H1 (cell line): ENCODE measurements at regions not wholly inside any gene's neighbourhood (a gene's known extent, or its start where the extent isn't known, plus 50 kb on each side); places are given as distances from the start of the nearest gene placed in this dataset.

Experiments
- CTCF ChIA-PET: fragments of 300-600 bp; sonication (Branson Sonifier 250); formaldehyde crosslinking; loops from one replicate; lab custom pipeline; 2021; ENCODE audit not compliant: partially characterized antibody; lab: Charles Lee
- POLR2A ChIA-PET: fragments of 300-600 bp; sonication (Branson Sonifier 250); formaldehyde crosslinking; loops from one replicate; lab custom pipeline; 2021; ENCODE audit warnings: inconsistent platforms; ENCODE audit not compliant: partially characterized antibody; lab: Charles Lee
- DNase-seq, 2 experiments: peaks; one replicate each; pipeline versions ENCODE4 v3.0.0 to v3.0.0-alpha.2; 2010 to 2022; ENCODE audit warnings: low spot score in 2 of 2, low read depth in 1 of 2, mixed read lengths in 1 of 2
- FAIRE-seq: peaks from 2 replicates; lab custom pipeline; 2011; peaks lifted over from hg19 to GRCh38; lab: Jason Lieb, UNC
- H2AFZ ChIP-seq: 2 replicates; pipeline ENCODE4 v1.8.1; 2012; ENCODE audit warnings: low read length, inconsistent platforms
- H2AK5ac ChIP-seq: 2 replicates; pipeline ENCODE4 v1.6.1; 2013; ENCODE audit warnings: low read depth, low read length
- H2BK120ac ChIP-seq: replicated peaks from 2 replicates; pipeline ENCODE3; 2013; ENCODE audit warnings: low read depth, low read length, inconsistent platforms
- H2BK12ac ChIP-seq: 2 replicates; pipeline ENCODE4 v1.6.1; 2013; ENCODE audit warnings: low read depth, low read length
- H2BK15ac ChIP-seq: 2 replicates; pipeline ENCODE4 v1.6.1; 2013; ENCODE audit warnings: low read length
- H2BK20ac ChIP-seq: 2 replicates; pipeline ENCODE4 v1.6.1; 2013; ENCODE audit warnings: low read length
- H2BK5ac ChIP-seq: 2 replicates; pipeline ENCODE4 v1.6.1; 2013; ENCODE audit warnings: low read depth, low read length
- H3K14ac ChIP-seq: 2 replicates; pipeline ENCODE4 v1.6.1; 2013; ENCODE audit warnings: inconsistent platforms; ENCODE audit not compliant: insufficient read length
- H3K18ac ChIP-seq: 2 replicates; pipeline ENCODE4 v1.6.1; 2013; ENCODE audit warnings: low read length; ENCODE audit errors: extremely low read depth
- H3K23ac ChIP-seq: 2 replicates; pipeline ENCODE4 v1.6.1; 2013; ENCODE audit warnings: inconsistent platforms; ENCODE audit not compliant: insufficient read length
- H3K23me2 ChIP-seq: 2 replicates; pipeline ENCODE4 v1.6.1; 2013; ENCODE audit warnings: low read depth, low read length
- H3K27ac ChIP-seq: 2 replicates; pipeline ENCODE4 v1.6.1; 2011; ENCODE audit warnings: low read depth, low read length, inconsistent platforms
- H3K27me3 ChIP-seq, 4 experiments: replicated peaks in 1 of 4; 1 replicate in 1 of 4; 2 replicates in 3 of 4; pipeline versions ENCODE4 v1.6.1 to v1.8.1; 2011 to 2013; ENCODE audit warnings: low read length in 3 of 4, mild to moderate bottlenecking in 3 of 4, inconsistent platforms in 2 of 4, mixed read lengths in 2 of 4, moderate library complexity in 1 of 4; ENCODE audit not compliant: control insufficient read depth in 3 of 4, insufficient read depth in 3 of 4; ENCODE audit errors: extremely low read depth in 1 of 4
- H3K36me3 ChIP-seq, 4 experiments: 2 replicates each; pipeline versions ENCODE4 v1.6.1 to v1.8.1; 2011 to 2013; ENCODE audit warnings: mild to moderate bottlenecking in 4 of 4, low read length in 3 of 4, moderate library complexity in 2 of 4, control low read depth in 1 of 4, inconsistent platforms in 1 of 4; ENCODE audit not compliant: insufficient read depth in 4 of 4, control insufficient read depth in 2 of 4
- H3K4ac ChIP-seq: replicated peaks from 2 replicates; pipeline ENCODE3; 2013; ENCODE audit warnings: low read length, low read depth, mixed read lengths, inconsistent platforms; ENCODE audit not compliant: insufficient read length
- H3K4me1 ChIP-seq, 4 experiments: replicated peaks in 1 of 4; 1 replicate in 1 of 4; 2 replicates in 3 of 4; pipeline versions ENCODE4 v1.6.1 to v1.8.1; 2011 to 2013; ENCODE audit warnings: low read length in 3 of 4, inconsistent platforms in 2 of 4, mixed read lengths in 1 of 4; ENCODE audit not compliant: insufficient read depth in 4 of 4, control insufficient read depth in 3 of 4
- H3K4me2 ChIP-seq, 2 experiments: 2 replicates each; pipeline versions ENCODE4 v1.6.1 to v1.8.1; 2011 to 2013; ENCODE audit warnings: low read depth in 2 of 2, low read length in 2 of 2, control low read depth in 1 of 2, inconsistent platforms in 1 of 2, mild to moderate bottlenecking in 1 of 2; ENCODE audit not compliant: insufficient read depth in 1 of 2
- H3K4me3 ChIP-seq, 4 experiments: fragments of 200-600, 300-600 bp in 1 of 4; sonication (generic), shearing (Covaris generic), sonication (Bioruptor Twin) in 1 of 4; 2 replicates each; pipeline versions ENCODE4 v1.5.1 to v1.8.1; 2011 to 2016; ENCODE audit warnings: low read length in 4 of 4, low read depth in 3 of 4, control low read depth in 2 of 4, inconsistent platforms in 2 of 4, mild to moderate bottlenecking in 2 of 4, mixed read lengths in 1 of 4, moderate library complexity in 1 of 4; ENCODE audit not compliant: insufficient read depth in 2 of 4; ENCODE audit errors: extremely low read depth in 1 of 4
- H3K56ac ChIP-seq: replicated peaks from 2 replicates; pipeline ENCODE3; 2013; ENCODE audit warnings: low read depth, mild to moderate bottlenecking, mixed read lengths, low read length, inconsistent platforms; ENCODE audit not compliant: insufficient read length
- H3K79me1 ChIP-seq: 2 replicates; pipeline ENCODE4 v1.6.1; 2013; ENCODE audit warnings: low read depth, low read length, control low read depth
- H3K79me2 ChIP-seq, 2 experiments: 2 replicates each; pipeline versions ENCODE4 v1.6.1 to v1.8.1; 2012 to 2013; ENCODE audit warnings: low read length in 2 of 2, mild to moderate bottlenecking in 2 of 2, inconsistent platforms in 1 of 2; ENCODE audit not compliant: insufficient read depth in 2 of 2, control insufficient read depth in 1 of 2
- H3K9ac ChIP-seq, 4 experiments: replicated peaks in 1 of 4; 1 replicate in 1 of 4; 2 replicates in 3 of 4; pipeline versions ENCODE4 v1.6.1 to v1.8.1; 2011 to 2013; ENCODE audit warnings: low read depth in 3 of 4, low read length in 3 of 4, control low read depth in 2 of 4, mild to moderate bottlenecking in 2 of 4, moderate library complexity in 2 of 4, inconsistent platforms in 1 of 4; ENCODE audit errors: extremely low read depth in 1 of 4
- H3K9me3 ChIP-seq, 2 experiments: 2 replicates each; pipeline versions ENCODE4 v1.6.1 to v1.8.1; 2012 to 2013; ENCODE audit warnings: mild to moderate bottlenecking in 2 of 2, moderate library complexity in 2 of 2, control low read depth in 1 of 2, inconsistent platforms in 1 of 2, low read depth in 1 of 2, low read length in 1 of 2, mixed read lengths in 1 of 2; ENCODE audit not compliant: insufficient read depth in 2 of 2
- H4K20me1 ChIP-seq, 2 experiments: replicated peaks in 1 of 2; 2 replicates each; pipeline versions ENCODE3 to v1.8.1; 2011 to 2013; ENCODE audit warnings: inconsistent platforms in 2 of 2, low read length in 2 of 2, mild to moderate bottlenecking in 1 of 2; ENCODE audit not compliant: insufficient read depth in 2 of 2, control insufficient read depth in 1 of 2
- H4K5ac ChIP-seq: 2 replicates; pipeline ENCODE4 v1.6.1; 2013; ENCODE audit warnings: low read length, low read depth, mixed read lengths, inconsistent platforms; ENCODE audit not compliant: insufficient read length
- H4K8ac ChIP-seq: 2 replicates; pipeline ENCODE4 v1.8.0; 2013; ENCODE audit warnings: mild to moderate bottlenecking, moderate library complexity, low read length, inconsistent platforms; ENCODE audit not compliant: insufficient read depth; ENCODE audit errors: extremely low read depth
- H4K91ac ChIP-seq: replicated peaks from 2 replicates; pipeline ENCODE3; 2013; ENCODE audit warnings: low read length, mixed read lengths, inconsistent platforms; ENCODE audit not compliant: insufficient read length
- BCL11A ChIP-seq, 2 experiments: IDR thresholded peaks; one replicate each; pipeline ENCODE4 v1.6.1; 2011; ENCODE audit warnings: low read depth in 2 of 2, low read length in 2 of 2, mild to moderate bottlenecking in 2 of 2
- BRCA1 ChIP-seq: IDR thresholded peaks from 2 replicates; pipeline ENCODE4 v1.6.1; 2012; ENCODE audit warnings: low read depth, low read length, improper control_type of control experiment
- HDAC6 ChIP-seq: IDR thresholded peaks from one replicate; pipeline ENCODE4 v1.7.1; 2012; ENCODE audit warnings: low read depth, mild to moderate bottlenecking, inconsistent platforms, low read length, moderate library complexity
- JUND ChIP-seq: IDR thresholded peaks from 2 replicates; pipeline ENCODE4 v1.6.1; 2011; ENCODE audit warnings: mild to moderate bottlenecking, improper control_type of control experiment, low read length
- KDM1A ChIP-seq: fragments of 200-600, 300-600 bp; sonication (generic); IDR thresholded peaks from 2 replicates; pipeline ENCODE4 v1.7.1; 2016; ENCODE audit warnings: mild to moderate bottlenecking, low read length, borderline replicate concordance
- POLR2AphosphoS5 ChIP-seq: IDR thresholded peaks from 2 replicates; pipeline ENCODE4 v1.6.1; 2011; ENCODE audit warnings: low read depth, low read length
- SAP30 ChIP-seq: fragments of 300-600 bp; sonication (generic); IDR thresholded peaks from 2 replicates; pipeline ENCODE4 v1.7.1; 2012; ENCODE audit warnings: low read length, moderate library complexity, mild to moderate bottlenecking, inconsistent platforms; ENCODE audit not compliant: insufficient read depth, insufficient replicate concordance
- SP4 ChIP-seq: IDR thresholded peaks from 2 replicates; pipeline ENCODE4 v1.6.1; 2012; ENCODE audit warnings: low read length, inconsistent platforms
- TAF1 ChIP-seq: IDR thresholded peaks from 2 replicates; pipeline ENCODE4 v1.6.1; 2011; ENCODE audit warnings: mild to moderate bottlenecking, low read depth, low read length
- TAF7 ChIP-seq: optimal IDR thresholded peaks from 2 replicates; pipeline ENCODE3; 2011; ENCODE audit warnings: low read depth, mild to moderate bottlenecking, inconsistent platforms, low read length, moderate library complexity, borderline replicate concordance
- TBP ChIP-seq: IDR thresholded peaks from 2 replicates; pipeline ENCODE4 v1.6.1; 2011; ENCODE audit warnings: low read depth, low read length, improper control_type of control experiment
- TEAD4 ChIP-seq: IDR thresholded peaks from 2 replicates; pipeline ENCODE4 v1.6.1; 2012; ENCODE audit warnings: low read depth, low read length, inconsistent platforms, mixed read lengths
- WGBS, 2 experiments: shearing (Covaris generic) in 1 of 2; methylation state at CpG; one replicate each; pipeline versions ENCODE4 v1.1.6 to v1.1.7; 2013 to 2015; ENCODE audit warnings: low lambda C conversion rate in 2 of 2, mixed read lengths in 2 of 2, inconsistent platforms in 1 of 2, low coverage in 1 of 2, missing lambda C conversion rate in 1 of 2; ENCODE audit not compliant: insufficient replicate concordance in 2 of 2, insufficient coverage in 1 of 2, insufficient read length in 1 of 2; ENCODE audit errors: extremely low coverage in 1 of 2, missing lambda C conversion rate in 1 of 2; 5-methylcytosine and 5-hydroxymethylcytosine counted together
- TF ChIP-seq, protein P1 (sequence below): IDR thresholded peaks from 2 replicates; pipeline ENCODE4 v1.6.1; 2012; ENCODE audit warnings: inconsistent platforms

DNA sequence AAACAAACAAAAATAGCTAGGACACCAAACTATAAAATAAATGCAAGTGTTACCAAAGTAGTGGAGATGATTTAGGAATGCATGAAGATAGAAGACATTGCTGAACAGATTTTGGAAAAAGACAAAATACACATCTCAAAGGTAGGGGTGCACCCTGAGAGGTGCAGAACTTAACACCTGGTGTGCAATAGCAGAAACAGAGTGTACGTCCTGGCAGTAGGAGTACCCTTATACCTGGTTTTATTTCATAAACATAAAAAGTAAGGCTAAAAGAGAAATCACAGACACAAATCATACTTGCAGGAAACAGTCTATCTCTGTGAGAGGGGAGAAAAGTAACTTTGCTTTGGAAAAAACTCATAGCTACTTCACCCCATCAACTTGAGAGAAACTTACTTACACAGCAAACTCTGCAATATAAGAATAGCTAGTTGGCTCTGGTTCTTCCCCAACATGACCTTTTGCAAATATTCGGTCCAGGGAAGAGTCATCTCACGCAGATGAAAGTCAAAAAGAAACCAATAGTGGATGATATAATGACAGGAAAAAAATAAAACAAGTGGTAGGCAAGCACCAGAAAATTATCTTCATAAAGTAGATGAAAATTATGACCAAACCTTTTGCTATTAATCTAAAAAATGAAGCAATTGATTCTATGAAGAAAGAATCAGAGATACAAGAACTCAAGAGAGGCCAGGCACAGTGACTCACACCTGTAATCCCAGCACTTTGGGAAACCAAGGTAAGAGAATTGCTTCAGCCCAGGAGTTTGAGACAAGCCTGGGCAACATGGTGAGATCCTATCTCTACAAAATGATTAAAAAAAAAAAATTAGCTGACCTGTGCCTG is 108.9 kb upstream of the BNIP2 start:
- Histone ChIP-seq H2BK120ac (no peak overlapping the region), H2BK15ac (no peak overlapping the region), H3K79me2 (no peaks in the 10 kb centered on the region), H3K14ac (no peak overlapping the region), H4K91ac (no peak overlapping the region), H3K4me1 (peaks cover 0 to under 1% (median 0%) of the 10 kb centered on the region in 4 experiments; a peak in 1 of 7 replicates), H4K20me1 (no peaks in the 10 kb centered on the region), H3K9ac (no peak overlapping the region), H4K5ac (no peak overlapping the region), H3K79me1 (no peaks in the 10 kb centered on the region), H3K56ac (no peak overlapping the region), H3K27me3 (no peaks in the 10 kb centered on the region), H3K36me3 (no peaks in the 10 kb centered on the region), H3K4me2 (no peak overlapping the region), H3K18ac (no peak overlapping the region), H3K9me3 (no peaks in the 10 kb centered on the region), H3K23ac (no peak overlapping the region), H3K4me3 (no peak overlapping the region), H3K23me2 (no peaks in the 10 kb centered on the region), H3K4ac (no peak overlapping the region), H2BK12ac (no peak overlapping the region), H2AFZ (no peak overlapping the region), H2AK5ac (no peak overlapping the region), H2BK5ac (no peak overlapping the region), H2BK20ac (no peak overlapping the region), H3K27ac (no peak overlapping the region), H4K8ac (no peak overlapping the region)
- WGBS, 2 experiments = 80% methylated on average over 3 of the region's 3 CpGs; no CpG with 5 or more reads in 1 of the 2 experiments
- ChIA-PET POLR2A (interaction anchor here (0.7 kb wide), 1 partner anchor 14 kb away, joined by 3 read pairs; no protein-coding TSS in a partner anchor), CTCF (interaction anchor here (0.6 to 1.1 kb wide), 3 partner anchors 19 to 126 kb away, joined by 3 to 4 read pairs (median 3); no protein-coding TSS in a partner anchor)
- DNase-seq (no peak), FAIRE-seq (no peak)
- TF ChIP-seq KDM1A (no peak), TAF7 (no peak), TAF1 (no peak), POLR2AphosphoS5 (no peak), TEAD4 (no peak), BCL11A (IDR thresholded peaks at IDR 0.05; ENCODE audit: low read depth in 2 of 2, low read length in 2 of 2) (no peak), SP4 (no peak), BRCA1 (no peak), TBP (no peak), HDAC6 (no peak), SAP30 (no peak), JUND (no peak)
- TF ChIP-seq, protein P1, sequence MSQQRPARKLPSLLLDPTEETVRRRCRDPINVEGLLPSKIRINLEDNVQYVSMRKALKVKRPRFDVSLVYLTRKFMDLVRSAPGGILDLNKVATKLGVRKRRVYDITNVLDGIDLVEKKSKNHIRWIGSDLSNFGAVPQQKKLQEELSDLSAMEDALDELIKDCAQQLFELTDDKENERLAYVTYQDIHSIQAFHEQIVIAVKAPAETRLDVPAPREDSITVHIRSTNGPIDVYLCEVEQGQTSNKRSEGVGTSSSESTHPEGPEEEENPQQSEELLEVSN = no peak
